ENCODE measurements at regions not wholly inside any gene's neighbourhood (a gene's known extent, or its start where the extent isn't known, plus 50 kb on each side); places are given as distances from the start of the nearest gene placed in this dataset.
A peak's percentile ranks its signal among the peaks of the same experiment; 100 is the strongest.

GRCh38 chr13:73948848-73949529 is 185.2 kb downstream of the KLF12 start:
- Histone ChIP-seq H3K4me1 (ENCODE audit: low read depth, poor library complexity, severe bottlenecking) (peaks cover 16% of the 10 kb centered on the region), H3K4me3 (IDR thresholded peaks at IDR 0.05; ENCODE audit: insufficient read depth, low read depth, low read length) (no peak overlapping the region), H3K9ac (no peak overlapping the region), H4K20me1 (ENCODE audit: insufficient read depth) (no peaks in the 10 kb centered on the region), H3K27ac (no peak overlapping the region), H2AFZ (ENCODE audit: low read depth) (no peak overlapping the region), H3K4me2 (peak overlapping the region; percentile 29; the same call in 1 of the 2 replicates), H3K79me2 (ENCODE audit: insufficient read depth, low read depth) (no peaks in the 10 kb centered on the region), H3K36me3 (ENCODE audit: insufficient read depth) (no peaks in the 10 kb centered on the region), H3K27me3 (ENCODE audit: insufficient read depth, low read depth) (no peaks in the 10 kb centered on the region)
- no peak for TF ChIP-seq CTCF (conservative IDR thresholded peaks at IDR 0.05; ENCODE audit: low read depth, low read length)

DNA sequence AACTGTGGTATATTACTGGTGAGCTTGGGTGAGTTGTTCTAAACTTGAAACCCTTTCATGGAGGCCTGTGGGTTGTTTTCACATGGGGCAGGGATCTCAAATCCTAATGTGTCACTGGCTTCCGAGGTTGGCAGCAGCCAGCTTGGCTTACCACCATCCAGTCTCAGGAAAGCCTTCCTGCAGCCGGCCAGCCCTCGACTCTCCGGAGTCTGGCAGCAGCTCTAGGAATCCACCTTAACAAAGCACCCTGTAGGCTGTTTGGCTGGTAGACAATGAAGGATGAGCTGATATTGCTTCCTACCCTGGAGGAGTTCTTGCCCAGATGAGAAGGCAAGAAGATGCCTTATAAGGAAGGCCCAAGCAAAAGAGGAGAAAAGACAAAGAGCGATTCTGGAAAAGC is 188.3 kb downstream of the KLF12 start:
- Histone ChIP-seq H3K36me3 (ENCODE audit: insufficient read depth) (no peaks in the 10 kb centered on the region), H3K4me2 (no peak overlapping the region), H3K27me3 (ENCODE audit: insufficient read depth, low read depth) (no peaks in the 10 kb centered on the region), H3K9ac (no peak overlapping the region), H2AFZ (ENCODE audit: low read depth) (no peak overlapping the region), H3K79me2 (ENCODE audit: insufficient read depth, low read depth) (no peaks in the 10 kb centered on the region), H3K27ac (no peak overlapping the region), H3K4me1 (ENCODE audit: low read depth, poor library complexity, severe bottlenecking) (peaks cover 16% of the 10 kb centered on the region), H3K4me3 (IDR thresholded peaks at IDR 0.05; ENCODE audit: insufficient read depth, low read depth, low read length) (no peak overlapping the region), H4K20me1 (ENCODE audit: insufficient read depth) (no peaks in the 10 kb centered on the region)
- TF ChIP-seq CTCF (conservative IDR thresholded peaks at IDR 0.05; ENCODE audit: low read depth, low read length), result no peak

- TF ChIP-seq CTCF (conservative IDR thresholded peaks at IDR 0.05; ENCODE audit: low read depth, low read length), result no peak
- H3K4me3 ChIP-seq (IDR thresholded peaks at IDR 0.05; ENCODE audit: insufficient read depth, low read depth, low read length), result no peak overlapping the region
- no peaks in the 10 kb centered on the region for H3K36me3 ChIP-seq (ENCODE audit: insufficient read depth)
- H4K20me1 ChIP-seq (ENCODE audit: insufficient read depth), result no peaks in the 10 kb centered on the region
- no peaks in the 10 kb centered on the region for H3K79me2 ChIP-seq (ENCODE audit: insufficient read depth, low read depth)
- peaks cover 16% of the 10 kb centered on the region for H3K4me1 ChIP-seq (ENCODE audit: low read depth, poor library complexity, severe bottlenecking)
- no peak overlapping the region for H3K9ac ChIP-seq
- no peak overlapping the region for H3K4me2 ChIP-seq
- no peaks in the 10 kb centered on the region for H3K27me3 ChIP-seq (ENCODE audit: insufficient read depth, low read depth)
- no peak overlapping the region for H3K27ac ChIP-seq
- H2AFZ ChIP-seq (ENCODE audit: low read depth), result no peak overlapping the region
These were observed 188.8 kb downstream of the KLF12 start for GRCh38 chr13:73945382-73945781.

- Histone ChIP-seq H3K36me3 (ENCODE audit: insufficient read depth) (no peaks in the 10 kb centered on the region), H3K27ac (no peak overlapping the region), H4K20me1 (ENCODE audit: insufficient read depth) (no peaks in the 10 kb centered on the region), H3K4me3 (IDR thresholded peaks at IDR 0.05; ENCODE audit: insufficient read depth, low read depth, low read length) (no peak overlapping the region), H2AFZ (ENCODE audit: low read depth) (no peak overlapping the region), H3K79me2 (ENCODE audit: insufficient read depth, low read depth) (no peaks in the 10 kb centered on the region), H3K4me1 (ENCODE audit: low read depth, poor library complexity, severe bottlenecking) (peaks cover 4% of the 10 kb centered on the region), H3K9ac (no peak overlapping the region), H3K27me3 (ENCODE audit: insufficient read depth, low read depth) (no peaks in the 10 kb centered on the region), H3K4me2 (no peak overlapping the region)
- TF ChIP-seq CTCF (conservative IDR thresholded peaks at IDR 0.05; ENCODE audit: low read depth, low read length), result no peak
These were observed 190.3 kb downstream of the KLF12 start for GRCh38 chr13:73943965-73944233.
